ENCODE measurements at regions not wholly inside any gene's neighbourhood (a gene's known extent, or its start where the extent isn't known, plus 50 kb on each side); places are given as distances from the start of the nearest gene placed in this dataset.

- TF ChIP-seq, protein P1, sequence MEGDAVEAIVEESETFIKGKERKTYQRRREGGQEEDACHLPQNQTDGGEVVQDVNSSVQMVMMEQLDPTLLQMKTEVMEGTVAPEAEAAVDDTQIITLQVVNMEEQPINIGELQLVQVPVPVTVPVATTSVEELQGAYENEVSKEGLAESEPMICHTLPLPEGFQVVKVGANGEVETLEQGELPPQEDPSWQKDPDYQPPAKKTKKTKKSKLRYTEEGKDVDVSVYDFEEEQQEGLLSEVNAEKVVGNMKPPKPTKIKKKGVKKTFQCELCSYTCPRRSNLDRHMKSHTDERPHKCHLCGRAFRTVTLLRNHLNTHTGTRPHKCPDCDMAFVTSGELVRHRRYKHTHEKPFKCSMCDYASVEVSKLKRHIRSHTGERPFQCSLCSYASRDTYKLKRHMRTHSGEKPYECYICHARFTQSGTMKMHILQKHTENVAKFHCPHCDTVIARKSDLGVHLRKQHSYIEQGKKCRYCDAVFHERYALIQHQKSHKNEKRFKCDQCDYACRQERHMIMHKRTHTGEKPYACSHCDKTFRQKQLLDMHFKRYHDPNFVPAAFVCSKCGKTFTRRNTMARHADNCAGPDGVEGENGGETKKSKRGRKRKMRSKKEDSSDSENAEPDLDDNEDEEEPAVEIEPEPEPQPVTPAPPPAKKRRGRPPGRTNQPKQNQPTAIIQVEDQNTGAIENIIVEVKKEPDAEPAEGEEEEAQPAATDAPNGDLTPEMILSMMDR (IDR thresholded peaks at IDR 0.05; ENCODE audit: low read depth, low read length, poor library complexity, severe bottlenecking) = no peak
- TF ChIP-seq EZH2phosphoT487 (IDR thresholded peaks at IDR 0.05; ENCODE audit: borderline replicate concordance, low read length) = no peak
Observed at GRCh38 chr16:9612267-9612666, 520.8 kb downstream of the HAPSTR1 start.

Measured in DOHH2 (cell line).